Adipocyte (in vitro differentiated cells): ENCODE measurements at regions not wholly inside any gene's neighbourhood (a gene's known extent, or its start where the extent isn't known, plus 50 kb on each side); places are given as distances from the start of the nearest gene placed in this dataset.

Experiments
- DNase-seq: peaks from one replicate; pipeline ENCODE4 v3.0.0-alpha.2; 2015; ENCODE audit warnings: low read depth
- H3K27me3 ChIP-seq: replicated peaks from 2 replicates; pipeline ENCODE4 v1.7.0; 2013; ENCODE audit warnings: mild to moderate bottlenecking, low read length, moderate library complexity; ENCODE audit not compliant: control insufficient read depth, insufficient read depth
- H3K36me3 ChIP-seq: 2 replicates; pipeline ENCODE4 v1.7.0; 2013; ENCODE audit warnings: low read length, mild to moderate bottlenecking, moderate library complexity; ENCODE audit not compliant: control insufficient read depth, insufficient read depth, severe bottlenecking
- H3K4me1 ChIP-seq: 2 replicates; pipeline ENCODE4 v1.7.0; 2013; ENCODE audit warnings: mild to moderate bottlenecking, low read length, moderate library complexity; ENCODE audit not compliant: control insufficient read depth, insufficient read depth
- H3K4me3 ChIP-seq: 2 replicates; pipeline ENCODE4 v1.7.0; 2013; ENCODE audit warnings: mild to moderate bottlenecking, low read length, moderate library complexity
- H3K9ac ChIP-seq: 2 replicates; pipeline ENCODE4 v1.7.0; 2013; ENCODE audit warnings: mild to moderate bottlenecking, low read length, moderate library complexity
- H3K9me3 ChIP-seq: 2 replicates; pipeline ENCODE4 v1.7.0; 2013; ENCODE audit warnings: mild to moderate bottlenecking, low read length, moderate library complexity; ENCODE audit not compliant: control insufficient read depth

- no peak overlapping the region for H3K4me3 ChIP-seq
- H3K4me1 ChIP-seq, result no peaks in the 10 kb centered on the region
- H3K27me3 ChIP-seq, result no peaks in the 10 kb centered on the region
- no peaks in the 10 kb centered on the region for H3K9me3 ChIP-seq
- H3K9ac ChIP-seq, result no peak overlapping the region
- DNase-seq, result peak; percentile 28
- no peaks in the 10 kb centered on the region for H3K36me3 ChIP-seq
Observed at GRCh38 chr2:145975406-145975805, 1455.5 kb upstream of the ZEB2 start.

- DNase-seq, result peak; percentile 20
- Histone ChIP-seq H3K4me3 (no peak overlapping the region), H3K4me1 (peaks cover 19% of the 10 kb centered on the region), H3K9me3 (no peaks in the 10 kb centered on the region), H3K9ac (no peak overlapping the region), H3K27me3 (no peaks in the 10 kb centered on the region), H3K36me3 (no peaks in the 10 kb centered on the region)
Observed at GRCh38 chr2:145961846-145962245, 1441.9 kb upstream of the ZEB2 start.

- H3K9ac ChIP-seq, result no peak overlapping the region
- DNase-seq, result no peak
- peaks cover 19% of the 10 kb centered on the region for H3K4me1 ChIP-seq
- no peaks in the 10 kb centered on the region for H3K27me3 ChIP-seq
- H3K4me3 ChIP-seq, result no peak overlapping the region
- peaks cover 11% of the 10 kb centered on the region for H3K9me3 ChIP-seq
- H3K36me3 ChIP-seq, result no peaks in the 10 kb centered on the region
Observed at GRCh38 chr2:145960479-145961163, 1440.7 kb upstream of the ZEB2 start.

- peaks cover 19% of the 10 kb centered on the region for H3K4me1 ChIP-seq
- no peak for DNase-seq
- H3K4me3 ChIP-seq, result peak overlapping the region; percentile 4
- H3K9me3 ChIP-seq, result peaks cover 19% of the 10 kb centered on the region
- H3K27me3 ChIP-seq, result no peaks in the 10 kb centered on the region
- no peaks in the 10 kb centered on the region for H3K36me3 ChIP-seq
- no peak overlapping the region for H3K9ac ChIP-seq
Observed at GRCh38 chr2:145958611-145959010, 1438.7 kb upstream of the ZEB2 start.

- Histone ChIP-seq H3K36me3 (no peaks in the 10 kb centered on the region), H3K9ac (no peak overlapping the region), H3K4me3 (no peak overlapping the region), H3K4me1 (peaks cover 19% of the 10 kb centered on the region), H3K9me3 (peaks cover 26% of the 10 kb centered on the region), H3K27me3 (no peaks in the 10 kb centered on the region)
- DNase-seq, result peak; percentile 7
Observed at GRCh38 chr2:145957929-145958328, 1438.0 kb upstream of the ZEB2 start.

GRCh38 chr2:145939949-145940348 is 1420.0 kb upstream of the ZEB2 start:
- DNase-seq, result no peak
- no peaks in the 10 kb centered on the region for H3K27me3 ChIP-seq
- H3K9me3 ChIP-seq, result peaks cover 12% of the 10 kb centered on the region
- no peaks in the 10 kb centered on the region for H3K36me3 ChIP-seq
- H3K4me1 ChIP-seq, result no peaks in the 10 kb centered on the region
- no peak overlapping the region for H3K4me3 ChIP-seq
- H3K9ac ChIP-seq, result no peak overlapping the region

GRCh38 chr2:145935016-145935415 is 1415.1 kb upstream of the ZEB2 start:
- Histone ChIP-seq H3K4me3 (no peak overlapping the region), H3K36me3 (no peaks in the 10 kb centered on the region), H3K4me1 (no peaks in the 10 kb centered on the region), H3K27me3 (no peaks in the 10 kb centered on the region), H3K9ac (no peak overlapping the region), H3K9me3 (no peaks in the 10 kb centered on the region)
- no peak for DNase-seq

- no peak overlapping the region for H3K4me3 ChIP-seq
- no peaks in the 10 kb centered on the region for H3K9me3 ChIP-seq
- H3K4me1 ChIP-seq, result peaks cover 14% of the 10 kb centered on the region
Observed at GRCh38 chr2:145931781-145932395, 1412.0 kb upstream of the ZEB2 start.

GRCh38 chr2:145930318-145930717 is 1410.4 kb upstream of the ZEB2 start:
- no peaks in the 10 kb centered on the region for H3K36me3 ChIP-seq
- no peak for DNase-seq
- no peaks in the 10 kb centered on the region for H3K9me3 ChIP-seq
- no peak overlapping the region for H3K9ac ChIP-seq
- H3K4me1 ChIP-seq, result peaks cover 14% of the 10 kb centered on the region
- no peak overlapping the region for H3K4me3 ChIP-seq
- no peaks in the 10 kb centered on the region for H3K27me3 ChIP-seq

More at GRCh38 chr2:145931781-145932395, 1412.0 kb upstream of the ZEB2 start:
- Histone ChIP-seq H3K36me3 (no peaks in the 10 kb centered on the region), H3K27me3 (no peaks in the 10 kb centered on the region), H3K9ac (no peak overlapping the region)
- DNase-seq, result no peak

- H3K9ac ChIP-seq, result peak overlapping the region; percentile 47
- H3K27me3 ChIP-seq, result no peaks in the 10 kb centered on the region
- DNase-seq, result peak; percentile 39
- no peaks in the 10 kb centered on the region for H3K9me3 ChIP-seq
- peak overlapping the region; percentile 65 for H3K4me3 ChIP-seq
- H3K36me3 ChIP-seq, result no peaks in the 10 kb centered on the region
- peaks cover 14% of the 10 kb centered on the region for H3K4me1 ChIP-seq
Observed at GRCh38 chr2:145927131-145927950, 1407.4 kb upstream of the ZEB2 start.

- Histone ChIP-seq H3K4me3 (no peak overlapping the region), H3K9me3 (no peaks in the 10 kb centered on the region), H3K4me1 (peaks cover 14% of the 10 kb centered on the region), H3K27me3 (no peaks in the 10 kb centered on the region), H3K36me3 (no peaks in the 10 kb centered on the region), H3K9ac (no peak overlapping the region)
- DNase-seq, result no peak
Observed at GRCh38 chr2:145925591-145925990, 1405.7 kb upstream of the ZEB2 start.
